Activated naive CD4-positive, alpha-beta T cell (primary cell): ENCODE measurements at regions not wholly inside any gene's neighbourhood (a gene's known extent, or its start where the extent isn't known, plus 50 kb on each side); places are given as distances from the start of the nearest gene placed in this dataset.

ENCODE experiments used
- DNase-seq, 4 experiments: peaks; one replicate each; lab custom pipeline; 2025; lab: John Stamatoyannopoulos, UW

GRCh38 chr13:74000876-74001275, 133.3 kb downstream of the KLF12 start:
- DNase-seq, result no peak

GRCh38 chr13:73998631-73999030, 135.6 kb downstream of the KLF12 start:
- no peak for DNase-seq

DNA sequence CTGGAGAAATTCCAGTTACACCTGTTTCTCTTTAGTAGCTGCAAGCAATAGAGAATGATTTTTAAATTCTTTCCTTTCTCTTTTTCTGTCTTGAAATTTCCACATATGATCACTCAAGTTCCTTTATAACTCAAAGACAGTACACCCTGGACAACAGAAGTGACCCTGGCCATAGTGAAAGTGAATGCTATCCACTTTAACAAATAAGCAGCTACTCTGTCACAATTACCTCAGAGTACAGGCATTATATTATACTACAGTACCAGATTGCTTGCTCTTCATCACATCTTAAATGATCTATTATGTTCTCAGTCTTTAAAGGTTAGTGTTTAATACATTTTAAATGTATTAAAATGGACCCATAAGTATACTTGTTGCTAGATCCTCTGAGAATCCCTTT, 136.2 kb downstream of the KLF12 start:
- DNase-seq, result no peak

DNA sequence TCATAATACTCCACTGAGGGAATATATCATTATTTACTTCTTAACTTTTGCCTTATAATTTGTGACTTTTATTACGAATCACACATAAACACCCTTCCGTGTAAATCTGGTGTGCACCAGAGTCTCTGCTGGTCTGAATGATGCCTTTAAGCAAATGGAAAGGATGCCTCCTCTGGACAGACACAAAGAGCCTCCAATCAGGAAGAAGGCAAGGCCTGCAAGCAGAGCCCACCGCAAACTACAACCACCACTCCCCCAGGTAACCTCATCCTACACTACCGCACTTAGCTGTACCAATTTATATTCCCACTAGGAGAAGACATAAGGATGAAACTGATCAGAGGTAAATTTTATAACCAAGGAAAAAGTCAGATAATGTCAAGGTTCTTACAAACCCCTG, 137.6 kb downstream of the KLF12 start:
- no peak for DNase-seq

DNA sequence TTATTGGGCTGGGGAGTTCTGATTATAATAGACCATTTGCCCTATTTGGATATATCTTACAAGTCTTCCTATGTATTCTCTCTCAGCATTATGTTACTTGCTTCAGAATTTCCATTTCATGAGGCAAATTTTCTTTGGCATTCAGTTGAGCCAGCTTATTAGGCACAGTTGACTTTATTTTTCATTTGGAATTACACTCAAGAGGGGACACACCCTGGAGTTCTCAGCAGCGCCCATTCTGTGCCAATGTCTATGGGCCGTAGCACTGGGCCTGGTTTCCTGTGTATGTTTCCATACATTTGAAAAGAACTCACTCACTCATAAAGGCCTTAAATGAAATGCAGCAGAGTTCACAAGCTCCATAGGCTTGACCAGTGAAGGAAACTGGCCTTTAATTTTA, 138.5 kb downstream of the KLF12 start:
- DNase-seq, result no peak

DNA sequence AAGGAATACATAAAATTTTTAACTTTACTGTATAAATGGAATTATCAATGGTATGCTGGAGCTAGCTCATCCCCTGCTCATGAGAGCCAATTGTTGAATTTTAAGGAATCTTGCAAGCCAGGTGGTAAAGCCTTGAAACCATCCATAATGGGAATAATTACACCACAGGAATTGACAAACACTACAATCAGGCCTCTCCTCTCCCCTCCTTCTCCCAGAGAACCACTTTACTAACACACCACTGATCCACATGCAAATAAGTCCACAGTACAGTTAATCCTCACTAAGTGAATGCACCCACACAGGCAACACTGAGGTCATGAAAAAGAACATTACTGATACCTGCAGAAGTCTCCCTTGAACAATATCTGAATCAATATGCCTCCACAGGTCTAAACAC, 140.5 kb downstream of the KLF12 start:
- no peak for DNase-seq

DNA sequence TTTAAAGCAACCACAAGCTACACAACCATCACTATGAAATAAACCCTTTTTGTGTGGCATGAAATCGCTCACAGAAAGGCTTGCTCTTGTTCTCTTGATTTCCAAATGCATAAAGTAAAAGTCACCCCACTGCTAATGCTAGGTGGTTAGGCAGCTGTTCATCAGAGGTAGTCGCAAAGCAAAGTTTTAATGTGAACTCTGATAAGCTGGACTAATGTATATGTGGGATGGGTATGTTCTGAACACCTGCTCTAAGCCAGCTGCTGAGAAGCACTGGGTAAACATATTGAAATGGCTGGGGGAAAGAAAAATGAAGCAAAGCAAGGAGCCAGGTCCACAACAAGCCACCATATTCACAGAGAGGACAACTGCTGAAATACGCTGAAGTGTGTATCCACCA, 142.3 kb downstream of the KLF12 start:
- DNase-seq, result no peak

- no peak for DNase-seq
These were observed 142.8 kb downstream of the KLF12 start for GRCh38 chr13:73991384-73991783.

DNA sequence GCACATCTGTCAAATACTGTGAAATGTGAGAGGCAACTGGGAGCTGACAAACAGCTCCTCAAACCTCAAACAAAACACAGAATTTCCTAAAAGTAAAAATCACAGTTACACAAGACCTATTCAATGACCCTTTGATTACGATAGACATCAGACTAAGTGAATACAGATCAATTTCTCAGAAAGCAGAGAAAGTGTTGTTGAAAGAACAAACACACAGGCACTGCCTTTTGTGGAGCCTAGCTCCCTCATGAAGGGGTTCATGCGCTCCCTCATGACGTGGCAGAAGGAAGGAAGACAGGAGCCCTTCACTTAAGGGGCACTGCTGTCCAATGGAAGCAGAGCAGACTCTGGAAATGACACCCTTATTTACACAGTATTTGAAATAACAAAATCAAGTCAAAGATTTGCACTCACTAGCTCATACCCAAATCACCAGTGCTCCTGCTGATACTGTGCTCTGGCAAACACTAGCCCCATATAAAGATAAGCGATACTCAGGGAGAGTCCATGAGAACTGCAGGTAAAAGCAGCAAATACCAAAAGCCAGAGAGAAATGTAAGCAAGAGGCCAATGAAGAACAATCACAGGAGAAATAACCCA, 144.9 kb downstream of the KLF12 start:
- no peak for DNase-seq

DNA sequence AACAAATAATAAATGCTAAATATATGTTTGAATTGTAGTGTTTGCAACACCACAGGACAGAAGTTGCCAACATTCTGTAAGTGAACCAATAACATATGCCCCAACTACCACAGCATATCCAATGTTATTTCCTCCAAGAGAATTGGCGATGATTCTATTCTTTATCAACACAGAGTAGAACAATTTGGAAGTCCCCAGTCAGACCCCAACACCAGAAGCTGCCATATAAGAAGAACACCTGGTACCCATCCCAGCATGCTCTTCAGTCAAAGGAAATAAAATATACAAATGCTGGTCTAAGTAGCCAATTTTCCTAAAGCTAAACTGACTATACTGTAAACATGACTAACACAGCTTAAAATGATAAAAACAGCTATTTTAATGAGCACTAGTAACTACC, 145.7 kb downstream of the KLF12 start:
- no peak for DNase-seq

GRCh38 chr13:73987618-73988017, 146.6 kb downstream of the KLF12 start:
- DNase-seq, result no peak

DNA sequence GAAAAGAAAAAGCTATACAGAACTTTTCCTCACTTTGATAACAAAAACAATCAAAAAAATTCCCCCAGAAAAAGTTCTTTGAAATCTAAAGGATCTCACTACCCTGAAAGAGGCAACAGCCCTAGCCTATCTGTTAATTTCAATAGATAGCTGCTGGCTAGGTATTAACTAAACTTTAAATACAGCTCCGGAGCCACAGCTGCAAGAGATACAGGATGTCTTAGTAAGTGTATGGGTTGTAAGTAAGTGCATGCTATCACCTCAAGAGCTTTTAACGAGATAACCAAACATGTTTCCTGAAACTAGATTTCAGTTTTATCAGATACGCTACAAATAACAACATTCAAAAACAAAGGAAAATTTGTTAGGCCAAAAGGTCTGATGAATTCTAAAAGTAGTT, 148.4 kb downstream of the KLF12 start:
- DNase-seq, result no peak

DNA sequence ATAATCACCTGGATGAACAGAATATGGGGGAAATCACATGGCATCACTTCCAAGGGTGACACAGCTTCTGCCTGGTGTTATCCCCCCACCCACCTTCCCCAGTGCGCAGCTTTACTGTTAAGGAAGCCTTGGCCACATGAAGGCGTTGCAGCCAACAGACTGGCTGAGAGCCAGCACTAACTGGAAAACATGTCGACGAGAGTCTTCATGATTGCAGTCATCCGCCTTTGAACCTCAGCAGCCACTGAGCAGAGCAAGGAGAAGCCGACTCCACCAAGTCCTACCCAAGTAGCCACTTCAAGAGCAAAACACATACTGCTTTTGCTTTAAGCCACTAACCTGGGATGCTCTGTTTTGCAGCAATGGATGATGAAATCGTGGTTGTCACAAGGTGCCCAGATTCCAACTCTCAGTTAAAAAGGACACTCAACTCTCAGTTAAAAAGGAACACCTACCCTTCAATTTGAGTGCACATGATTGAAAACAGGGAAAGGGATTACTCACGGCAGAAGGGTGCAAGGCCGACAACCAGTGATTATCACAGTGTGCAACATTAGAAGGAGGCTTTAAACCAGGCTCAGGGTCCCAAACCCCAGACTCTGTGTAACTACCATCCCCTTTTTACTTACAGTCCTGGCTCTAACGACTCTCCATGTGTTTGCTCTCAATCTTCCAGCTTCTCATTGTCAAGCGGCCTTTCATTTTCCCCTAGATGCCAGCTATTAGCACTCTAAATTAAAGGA, 149.1 kb downstream of the KLF12 start:
- peak; percentile 24 to 72 (median 44) for DNase-seq

GRCh38 chr13:73984201-73984600, 150.0 kb downstream of the KLF12 start:
- DNase-seq, result no peak

DNA sequence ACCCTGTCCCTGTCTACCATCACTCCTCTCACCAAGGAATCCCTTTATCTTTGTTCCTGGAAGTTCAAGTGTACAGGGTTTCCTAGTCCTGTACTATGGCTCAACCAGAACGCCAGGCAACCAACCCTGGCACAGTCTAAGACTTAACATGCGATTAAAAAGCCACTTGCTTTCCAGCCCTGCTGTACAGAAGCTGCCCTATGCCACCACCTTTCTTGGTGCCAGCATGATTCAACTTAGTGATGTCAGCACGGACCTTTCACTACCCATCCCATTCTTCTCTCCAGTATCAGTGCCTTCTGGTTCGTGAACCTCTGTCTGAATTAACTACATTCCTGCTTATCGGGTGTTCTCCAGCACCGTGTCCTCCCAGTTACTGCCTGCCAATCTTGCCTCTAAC, 151.1 kb downstream of the KLF12 start:
- DNase-seq, result no peak

- DNase-seq, result no peak
These were observed 152.6 kb downstream of the KLF12 start for GRCh38 chr13:73981595-73981994.

GRCh38 chr13:73975767-73976166, 158.4 kb downstream of the KLF12 start:
- no peak for DNase-seq

DNA sequence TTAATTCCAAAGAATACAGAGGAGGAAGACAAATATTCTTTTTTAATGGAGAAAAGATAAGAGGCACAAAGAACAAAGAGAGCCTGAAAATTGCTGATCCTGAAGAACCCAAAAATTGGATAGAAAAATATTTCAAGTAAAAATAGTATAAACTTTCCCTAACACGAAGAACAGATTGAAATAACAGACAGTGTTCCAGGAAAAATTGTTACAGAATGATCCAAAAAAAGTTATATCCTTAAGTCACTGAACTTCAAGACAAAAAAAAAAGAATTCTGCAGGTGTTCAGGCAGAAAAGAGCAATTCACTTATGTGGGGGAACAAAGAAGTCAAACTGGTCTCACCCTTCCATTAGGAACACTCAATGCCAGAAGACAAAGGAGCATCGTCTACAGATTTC, 160.2 kb downstream of the KLF12 start:
- no peak for DNase-seq

- DNase-seq, result no peak
These were observed 161.0 kb downstream of the KLF12 start for GRCh38 chr13:73973156-73973555.

DNA sequence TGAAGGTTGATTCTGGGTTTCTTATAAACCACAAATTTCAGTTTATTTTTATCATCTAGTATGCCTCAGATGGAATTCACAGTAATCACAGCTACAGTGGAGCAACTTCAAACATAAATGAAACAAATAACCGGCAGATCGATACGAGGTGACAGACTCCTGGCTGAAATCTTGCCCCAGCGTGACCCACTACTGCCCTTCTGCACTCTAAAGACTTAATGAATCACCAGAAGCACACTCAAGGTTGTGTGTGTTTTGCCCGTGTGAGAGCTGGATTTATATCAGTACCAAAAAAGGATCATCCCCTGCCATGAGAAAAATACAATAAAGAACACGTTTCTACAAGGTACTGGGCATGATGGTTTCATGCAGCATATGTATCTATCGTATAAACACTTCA, 161.7 kb downstream of the KLF12 start:
- DNase-seq, result no peak

GRCh38 chr13:73971481-73971880, 162.7 kb downstream of the KLF12 start:
- DNase-seq, result no peak

DNA sequence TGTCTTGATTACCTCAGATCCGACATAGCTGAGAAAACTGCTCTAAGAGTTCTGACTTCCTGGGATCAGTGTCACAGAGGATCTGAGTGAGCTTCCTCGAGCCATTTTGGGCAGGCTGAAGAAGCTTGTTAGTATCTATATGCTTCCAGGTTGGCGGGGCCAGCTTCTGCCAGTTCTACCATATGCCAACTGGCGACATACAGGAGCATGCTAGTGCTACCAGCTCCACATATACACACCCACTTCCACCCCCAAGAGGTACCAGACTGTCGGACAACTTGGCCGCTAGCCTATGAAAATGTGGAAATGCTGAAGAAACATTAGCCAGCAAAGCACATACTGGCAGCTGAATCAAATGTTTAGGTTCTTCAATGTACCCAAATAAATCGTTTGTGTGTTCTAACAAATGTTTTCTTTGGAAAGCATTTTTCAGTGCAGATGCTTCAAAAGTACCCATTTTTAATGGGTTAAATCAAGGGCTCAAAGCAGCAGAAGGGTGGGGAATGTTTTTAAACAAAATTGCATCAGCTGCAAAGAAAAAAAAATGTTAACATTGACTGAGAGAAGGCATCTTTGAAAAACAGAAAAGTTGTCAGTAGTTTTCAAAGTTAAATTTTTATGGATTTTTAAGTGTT, 163.7 kb downstream of the KLF12 start:
- no peak for DNase-seq

GRCh38 chr13:73967397-73968165, 166.6 kb downstream of the KLF12 start:
- DNase-seq, result no peak
